GM18519 (cell line): ENCODE measurements at regions not wholly inside any gene's neighbourhood (a gene's known extent, or its start where the extent isn't known, plus 50 kb on each side); places are given as distances from the start of the nearest gene placed in this dataset.

Source experiments
- ATAC-seq: cut with Tn5 transposase; IDR thresholded peaks from one replicate; pipeline ENCODE4 v1.9.1; 2021; ENCODE audit warnings: mild to moderate bottlenecking, moderate library complexity; ENCODE audit not compliant: unreplicated experiment, low FRiP score

- no peak for ATAC-seq
Measured at GRCh38 chr17:73694491-73694890, 50.2 kb upstream of the SDK2 start.

DNA sequence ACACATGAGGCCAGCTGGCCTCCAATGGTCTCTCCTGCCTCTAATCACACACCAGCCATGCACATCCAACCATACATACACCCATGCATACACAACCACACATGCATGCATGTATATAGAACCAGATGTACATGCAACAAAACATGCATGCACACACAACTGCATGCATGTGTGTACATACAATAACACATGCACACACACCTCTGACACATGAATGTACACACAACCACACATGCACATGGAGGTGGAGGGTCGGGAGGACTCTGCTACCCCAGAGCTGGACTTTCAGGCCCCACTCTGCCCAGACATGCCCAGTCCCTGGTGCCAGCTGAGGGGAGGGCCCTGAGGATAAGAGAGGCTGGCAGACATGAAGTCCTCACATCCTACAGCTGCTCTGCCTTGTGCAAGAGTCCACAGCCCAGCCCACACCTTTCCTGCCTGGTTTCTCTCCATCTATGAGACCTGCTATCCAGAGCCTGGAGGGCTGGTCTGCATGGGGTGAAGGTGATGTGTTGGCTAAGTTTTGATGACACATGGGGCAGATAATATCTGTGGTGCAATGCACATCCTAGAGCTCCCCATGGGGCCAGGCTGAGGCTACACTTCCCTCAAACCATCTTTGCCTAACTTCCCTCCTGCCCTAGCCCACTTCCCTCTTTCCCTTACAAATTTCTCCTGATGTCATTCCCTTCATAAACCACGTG, 50.9 kb upstream of the SDK2 start:
- no peak for ATAC-seq

DNA sequence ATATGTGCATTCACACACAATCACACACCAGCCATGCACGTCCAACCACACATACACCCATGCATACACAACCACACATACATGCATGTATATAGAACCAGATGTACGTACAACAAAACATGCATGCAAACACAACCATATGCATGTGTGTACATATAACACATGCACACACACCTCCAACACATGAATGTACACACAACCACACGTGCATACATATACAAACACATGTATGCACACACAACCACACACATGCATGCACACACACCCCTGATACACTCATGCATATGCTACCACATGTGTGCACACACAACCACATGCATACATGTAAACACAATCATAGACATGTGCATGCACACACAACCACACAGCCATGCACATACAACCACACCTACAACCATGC, 52.0 kb upstream of the SDK2 start:
- no peak for ATAC-seq

DNA sequence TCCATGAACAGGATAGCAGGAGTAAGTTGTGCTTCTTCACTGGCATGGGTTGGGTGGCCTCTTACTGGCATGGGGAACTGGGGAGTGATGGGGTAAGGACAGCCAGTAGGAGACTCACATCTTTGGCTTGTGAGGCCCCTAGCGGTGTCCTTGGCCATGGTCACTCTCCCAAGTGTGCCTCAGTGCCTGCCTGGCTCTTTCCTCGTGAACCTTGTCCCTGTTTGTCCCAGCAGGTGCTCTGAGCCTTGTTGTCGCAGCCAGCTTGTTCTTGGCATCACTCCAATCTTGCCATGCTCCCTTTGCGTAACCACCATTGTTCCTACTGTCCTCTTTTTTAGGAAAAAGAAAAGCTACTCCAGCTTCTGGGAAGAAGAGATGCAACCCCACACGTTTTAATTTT, 53.6 kb upstream of the SDK2 start:
- no peak for ATAC-seq

- no peak for ATAC-seq
Measured at GRCh38 chr17:73698966-73699365, 54.7 kb upstream of the SDK2 start.

DNA sequence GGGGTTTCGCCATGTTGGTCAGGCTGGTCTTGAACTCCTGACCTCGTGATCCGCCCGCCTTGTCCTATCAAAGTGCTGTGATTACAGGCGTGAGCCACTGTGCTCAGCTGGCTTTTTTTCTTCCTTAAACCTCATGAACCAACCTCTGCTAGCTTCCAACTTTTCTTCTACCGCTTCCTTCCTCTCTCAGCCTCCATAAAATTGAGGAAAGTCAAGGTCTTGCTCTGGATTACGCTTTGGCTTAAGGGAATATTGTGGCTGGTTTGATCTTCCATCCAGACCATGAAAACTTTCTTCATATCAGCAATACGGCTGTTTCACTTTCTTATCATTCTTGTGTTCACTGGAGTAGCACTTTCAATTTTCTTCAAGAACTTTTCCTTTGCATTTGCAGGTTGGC, 57.5 kb upstream of the SDK2 start:
- no peak for ATAC-seq

DNA sequence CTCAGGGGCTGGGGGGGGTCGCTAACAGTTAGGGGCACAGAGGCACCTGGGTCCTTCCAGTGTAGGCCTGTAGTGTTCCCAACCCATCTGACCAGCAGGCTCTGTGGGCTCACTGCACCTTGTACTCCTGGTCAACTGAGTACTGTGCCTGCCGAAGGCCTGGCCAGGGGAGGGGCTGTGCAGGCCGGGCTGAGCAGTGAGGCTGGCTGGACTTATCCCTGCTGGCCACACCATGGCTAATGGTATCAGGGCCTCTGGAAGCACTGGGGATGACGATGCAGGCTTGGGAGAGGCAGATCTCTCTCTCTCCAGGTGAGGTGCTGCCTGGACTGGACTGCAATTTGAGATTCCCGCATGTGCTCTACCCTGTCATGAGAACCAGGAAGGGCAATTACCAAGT, 58.9 kb upstream of the SDK2 start:
- ATAC-seq, result no peak

DNA sequence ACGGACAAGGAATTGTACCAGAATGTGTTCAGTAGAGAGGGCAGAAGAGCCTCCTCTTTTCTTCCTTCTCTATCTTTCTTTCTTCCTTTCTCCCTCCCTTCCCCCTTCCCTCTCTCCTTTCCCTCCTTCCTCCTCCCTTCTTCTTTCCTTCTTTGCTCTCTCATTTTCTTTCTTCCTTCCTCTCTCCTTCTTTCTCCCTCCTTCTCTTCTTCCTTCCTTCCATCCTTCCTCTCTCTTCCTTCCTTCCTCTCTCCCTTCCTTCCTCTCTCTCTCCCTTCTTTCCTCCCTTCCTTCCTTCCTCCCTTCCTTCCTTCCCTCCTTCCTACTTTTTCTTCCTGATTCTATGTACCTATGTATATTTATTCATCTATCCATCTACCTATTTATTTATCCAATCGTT, 59.7 kb upstream of the SDK2 start:
- no peak for ATAC-seq

DNA sequence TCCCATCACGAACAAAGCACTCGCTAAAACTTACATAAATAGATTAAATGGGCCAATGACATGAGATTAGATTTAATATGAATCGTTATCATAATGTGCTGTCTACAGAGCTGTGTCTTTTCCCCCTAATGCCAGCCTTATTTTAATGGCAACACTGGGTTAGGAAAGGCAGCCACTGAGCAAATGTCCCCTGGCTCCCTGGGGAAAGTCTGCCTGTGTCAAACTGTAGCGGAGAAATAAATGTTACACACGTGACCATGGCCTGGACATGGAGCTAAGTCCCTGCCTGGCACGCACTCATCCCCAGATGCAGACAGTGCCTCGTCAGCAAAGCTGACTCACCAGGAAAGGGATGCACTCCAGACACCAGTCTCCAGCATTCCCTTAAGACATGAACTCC, 61.3 kb upstream of the SDK2 start:
- ATAC-seq, result no peak

DNA sequence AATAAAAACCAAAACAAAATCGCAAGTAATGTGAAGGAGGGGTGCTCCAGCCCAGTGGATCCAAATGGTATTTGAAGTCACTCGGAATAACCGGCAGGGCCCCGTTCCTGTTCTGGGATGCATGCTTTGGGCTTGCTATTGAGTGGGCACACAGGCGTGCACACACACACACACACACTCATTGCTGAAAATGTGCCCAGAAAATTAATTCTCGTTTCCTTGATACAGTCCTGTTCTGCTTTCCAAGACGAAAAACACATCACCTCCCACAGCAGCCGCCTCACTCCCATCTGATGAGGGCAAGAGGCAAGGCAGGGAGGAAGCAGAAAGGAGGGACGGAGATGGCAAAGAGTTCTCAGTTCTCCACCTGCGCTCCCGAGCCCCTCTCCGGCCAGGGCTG, 62.2 kb upstream of the SDK2 start:
- no peak for ATAC-seq

DNA sequence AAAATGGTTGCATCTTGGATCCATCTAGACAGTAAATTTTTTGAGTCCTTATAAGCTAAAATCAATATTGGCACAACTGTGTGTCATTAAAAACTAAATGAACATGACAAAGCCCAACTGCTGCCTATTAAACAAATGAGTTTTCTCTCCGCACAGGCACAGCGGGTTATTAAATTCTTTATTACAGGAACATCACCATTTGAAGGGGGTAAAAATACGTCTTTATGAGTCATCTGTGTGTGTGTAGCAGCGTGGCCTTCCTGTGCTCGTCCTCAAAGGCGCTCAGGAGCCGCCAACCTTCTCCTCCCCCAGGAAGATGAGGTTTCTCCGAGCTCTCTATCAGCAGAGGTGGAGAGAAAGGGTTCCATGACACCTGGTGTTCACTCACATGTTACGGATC, 62.6 kb upstream of the SDK2 start:
- ATAC-seq, result no peak

DNA sequence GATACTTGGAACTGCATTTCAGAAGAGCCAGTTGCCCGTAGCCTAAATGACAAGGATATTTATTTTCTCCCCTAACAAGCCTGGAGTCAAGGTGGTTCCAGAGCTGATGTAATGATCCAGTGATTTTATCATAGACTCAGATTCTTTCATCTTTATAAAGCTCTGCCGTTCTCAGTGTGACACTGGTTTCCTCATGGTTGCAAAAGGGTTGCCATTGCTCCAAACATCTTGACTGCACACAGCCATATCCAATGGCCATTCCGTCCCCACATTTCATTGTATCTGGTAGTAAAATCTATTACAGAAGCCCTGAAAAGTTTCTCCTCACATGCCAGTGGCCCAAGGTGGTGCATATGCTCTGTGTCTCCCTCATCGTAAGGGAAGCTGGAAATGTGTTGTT, 63.1 kb upstream of the SDK2 start:
- ATAC-seq, result no peak

- ATAC-seq, result no peak
Measured at GRCh38 chr17:73710095-73710592, 65.9 kb upstream of the SDK2 start.

DNA sequence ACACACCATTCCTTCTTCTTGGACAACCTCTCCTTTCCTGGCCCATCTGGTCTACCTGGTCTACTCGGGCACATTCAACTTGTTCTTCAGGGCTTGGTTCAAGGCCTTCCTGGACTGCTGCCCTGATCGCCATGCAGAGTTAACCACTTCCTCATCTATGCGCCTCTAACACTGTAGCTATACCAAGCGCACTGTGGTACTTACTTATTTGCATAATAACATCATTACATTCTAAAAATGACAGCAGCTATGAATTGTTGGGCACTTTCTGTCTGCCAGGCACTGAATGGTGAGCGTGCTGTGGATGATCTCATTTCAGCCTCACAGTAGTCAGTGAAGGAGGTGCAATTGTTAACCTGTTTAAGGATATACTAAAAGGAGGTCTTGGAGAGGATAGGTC, 66.9 kb upstream of the SDK2 start:
- ATAC-seq, result peak; percentile 41

DNA sequence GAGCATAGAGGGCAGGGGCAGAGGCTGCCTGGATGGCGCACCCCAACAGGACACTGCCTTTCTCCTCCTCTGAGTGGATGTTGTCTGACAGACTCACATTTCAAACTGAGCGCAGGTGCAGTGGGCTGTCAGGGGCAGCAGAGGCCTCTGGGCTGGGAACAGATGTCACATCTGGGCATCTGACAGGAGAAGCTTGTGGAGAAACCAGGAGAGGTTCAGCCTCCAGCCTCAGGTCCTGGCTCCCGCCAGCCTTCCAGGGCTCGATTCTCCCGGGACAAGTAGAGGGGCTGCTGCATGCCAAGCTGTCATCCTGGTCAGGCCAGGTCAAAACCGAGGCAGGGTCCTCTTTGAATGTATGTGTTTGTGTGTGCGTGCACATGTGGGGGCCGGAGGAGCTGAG, 67.7 kb upstream of the SDK2 start:
- no peak for ATAC-seq

GRCh38 chr17:73713136-73713535, 68.9 kb upstream of the SDK2 start:
- ATAC-seq, result no peak

GRCh38 chr17:73715769-73716168, 71.5 kb upstream of the SDK2 start:
- no peak for ATAC-seq

DNA sequence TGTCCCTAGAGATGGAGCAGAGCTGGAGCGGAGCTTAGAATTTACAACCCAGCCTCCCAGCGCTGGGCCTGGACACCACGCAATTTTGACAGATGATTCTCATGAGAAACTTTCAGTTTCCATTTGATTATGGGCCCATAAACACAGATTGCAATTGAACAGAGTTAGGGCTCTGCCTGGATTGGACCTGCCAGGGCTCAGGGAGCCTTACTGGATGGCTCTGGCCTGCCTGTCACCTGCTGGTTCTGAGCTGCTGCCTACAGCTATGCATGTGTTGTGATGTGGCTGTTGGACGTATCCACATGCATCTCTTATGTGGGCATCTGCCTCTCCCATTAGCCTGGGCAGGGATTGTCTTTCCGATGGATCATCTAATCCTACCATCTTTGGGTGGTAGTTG, 73.4 kb upstream of the SDK2 start:
- no peak for ATAC-seq

DNA sequence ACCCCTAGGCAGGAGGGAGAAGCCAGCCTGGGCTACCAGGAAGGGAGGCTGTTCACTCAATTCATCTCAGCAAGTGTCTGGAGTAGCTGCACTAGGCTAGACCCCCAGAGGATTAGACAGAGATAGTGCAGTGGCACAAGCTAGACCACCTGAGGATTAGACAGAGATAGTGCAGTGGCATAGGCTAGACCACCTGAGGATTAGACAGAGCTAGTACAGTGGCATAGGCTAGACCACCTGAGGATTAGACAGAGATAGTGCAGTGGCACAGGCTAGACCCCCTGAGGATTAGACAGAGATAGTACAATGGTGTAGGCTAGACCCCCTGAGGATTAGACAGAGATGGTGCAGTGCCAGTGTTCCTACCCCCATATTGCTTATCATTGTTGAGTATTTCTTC, 74.1 kb upstream of the SDK2 start:
- no peak for ATAC-seq

DNA sequence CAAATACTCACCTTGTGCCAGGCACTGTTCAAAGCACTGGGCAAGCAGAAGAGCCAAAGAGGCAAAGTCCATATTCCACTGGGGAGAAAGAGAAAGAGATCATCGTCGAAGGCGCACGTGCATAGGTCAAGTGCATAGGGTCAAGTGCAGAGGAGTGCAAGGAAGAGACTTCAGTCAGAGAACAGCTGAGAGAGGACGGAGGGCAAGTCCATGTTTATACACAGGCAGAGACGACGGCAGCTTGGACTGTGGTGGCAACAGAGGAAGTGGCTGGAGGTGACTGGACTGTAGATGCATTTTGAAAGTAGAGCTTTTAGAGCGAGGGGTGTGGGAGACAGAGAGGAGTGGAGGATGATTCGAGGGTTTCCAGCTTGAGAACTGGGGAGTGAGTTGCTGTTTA, 74.7 kb upstream of the SDK2 start:
- ATAC-seq, result no peak

DNA sequence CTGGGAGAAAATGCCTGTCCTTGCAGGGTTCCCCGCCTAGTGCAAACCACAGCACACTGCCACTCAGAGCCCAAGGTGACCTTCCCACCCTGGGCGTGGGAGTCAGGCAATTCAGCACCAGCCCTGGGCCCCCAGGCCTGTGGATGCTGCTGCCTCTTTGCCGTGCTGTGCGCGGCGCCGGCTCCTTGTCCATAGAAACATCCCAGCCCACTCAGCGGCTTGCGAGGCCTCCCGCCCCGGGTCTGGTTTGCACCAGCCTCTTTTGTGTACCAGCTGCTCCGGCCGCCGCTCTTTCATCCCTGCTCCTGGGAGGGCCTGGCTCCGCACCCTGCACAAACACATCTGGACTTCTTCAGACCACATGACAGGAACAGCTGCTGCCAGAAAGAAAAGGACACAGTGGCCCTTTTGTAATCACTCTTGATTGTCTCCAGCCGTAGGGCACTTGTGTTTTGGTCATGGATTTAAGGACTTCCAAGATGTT, 75.4 kb upstream of the SDK2 start:
- ATAC-seq, result no peak

GRCh38 chr17:73720187-73720834, 76.1 kb upstream of the SDK2 start:
- ATAC-seq, result no peak
